Ovary (tissue), 7 donors: ENCODE measurements at regions not wholly inside any gene's neighbourhood (a gene's known extent, or its start where the extent isn't known, plus 50 kb on each side); places are given as distances from the start of the nearest gene placed in this dataset.

Experiments
- DNase-seq, 5 donors: peaks; one replicate each; pipeline ENCODE4 v3.0.0-alpha.2; 2019 to 2020
- H3K27ac ChIP-seq, 2 donors: fragments of 200-600 bp; one replicate each; pipeline versions ENCODE4 v1.5.1 to v1.8.0; 2019 to 2022
- H3K27me3 ChIP-seq: fragments of 200-600 bp; one replicate; pipeline ENCODE4 v1.8.0; 2022
- H3K36me3 ChIP-seq: fragments of 200-600 bp; sonication (generic); one replicate; pipeline ENCODE4 v1.5.1; 2019
- H3K4me1 ChIP-seq: one replicate; pipeline ENCODE4 v1.8.1; 2013; ENCODE audit warnings: mild to moderate bottlenecking, moderate library complexity; ENCODE audit not compliant: insufficient read depth
- H3K4me3 ChIP-seq: fragments of 200-600 bp; sonication (generic); one replicate; pipeline ENCODE4 v1.5.1; 2017
- H3K9me3 ChIP-seq, 2 donors: fragments of 200-600 bp in 1 of 2; sonication (generic) in 1 of 2; one replicate each; pipeline versions ENCODE4 v1.5.1 to v1.8.1; 2013 to 2019; ENCODE audit warnings: mild to moderate bottlenecking in 1 of 2, moderate library complexity in 1 of 2
- CTCF ChIP-seq, 3 donors: fragments of 450-650 bp in 2 of 3; fragments of 200-600 bp in 1 of 3; IDR thresholded peaks; one replicate each; pipeline versions ENCODE4 v1.5.1 to v1.8.0; 2016 to 2022; ENCODE audit warnings: antibody characterized with exemption in 3 of 3, mild to moderate bottlenecking in 1 of 3
- EP300 ChIP-seq: sonication (generic); formaldehyde crosslinking; IDR thresholded peaks from one replicate; pipeline ENCODE4 v1.6.1; 2017; ENCODE audit warnings: antibody characterized with exemption
- POLR2A ChIP-seq: fragments of 450-650 bp; IDR thresholded peaks from one replicate; pipeline ENCODE4 v1.6.1; 2017; ENCODE audit warnings: antibody characterized with exemption, mild to moderate bottlenecking, moderate library complexity
- WGBS, 3 donors: extraction: QIAGEN DNeasy Blood & Tissue Kit in 1 of 3; methylation state at CpG; one replicate each; pipeline versions ENCODE4 v1.1.5 to v1.1.7; 2013 to 2017; 5-methylcytosine and 5-hydroxymethylcytosine counted together
- intact Hi-C, 4 donors: fragments of 100-400 bp; cut with DNase I; formaldehyde crosslinking; loops; one replicate each; pipeline versions ENCODE4 v1.11.0 to v1.15.1; 2022 to 2023
- donor health status: DM: no; HTN: no; CAD: no; lungs with moderate emphysema.
- donor health status: DM: no; HTN: no; CAD: no.
- donor health status: Bipolar disorder and iron deficiency.
- donor health status: DM: no; HTN: no; CAD: no.
- donor health status: DM: yes; HTN: yes; CAD: no.

GRCh38 chr3:82938821-82939328 is 1177.4 kb upstream of the GBE1 start:
- no peak for TF ChIP-seq POLR2A
- TF ChIP-seq CTCF (IDR thresholded peaks at IDR 0.05), result no peak
- TF ChIP-seq EP300, result no peak
- 95 to 96% (median 96%) methylated on average over 19 of the region's 19 CpGs for WGBS, 3 donors
- intact Hi-C loops, result no loop called here
- Histone ChIP-seq H3K36me3 (no peaks in the 10 kb centered on the region), H3K27me3 (no peaks in the 10 kb centered on the region), H3K27ac (no peak overlapping the region), H3K4me3 (no peak overlapping the region), H3K9me3 (no peaks in the 10 kb centered on the region), H3K4me1 (no peaks in the 10 kb centered on the region)
- DNase-seq, result peak in 1 of 5 donors; percentile 6

GRCh38 chr3:82927309-82928253 is 1166.1 kb upstream of the GBE1 start:
- no peak for DNase-seq
- Histone ChIP-seq H3K27ac (no peak overlapping the region), H3K4me3 (no peak overlapping the region), H3K9me3 (no peaks in the 10 kb centered on the region), H3K36me3 (no peaks in the 10 kb centered on the region), H3K4me1 (no peaks in the 10 kb centered on the region), H3K27me3 (no peaks in the 10 kb centered on the region)
- TF ChIP-seq EP300 (no peak), POLR2A (no peak), CTCF (IDR thresholded peaks at IDR 0.05) (no peak)
- intact Hi-C loops, result no loop called here
- WGBS, 3 donors, result 50 to 62% (median 55%) methylated on average over 5 of the region's 5 CpGs

GRCh38 chr3:82891028-82891427 is 1129.6 kb upstream of the GBE1 start:
- Histone ChIP-seq H3K27ac (no peak overlapping the region), H3K4me1 (no peaks in the 10 kb centered on the region), H3K9me3 (no peaks in the 10 kb centered on the region), H3K4me3 (no peak overlapping the region), H3K36me3 (no peaks in the 10 kb centered on the region), H3K27me3 (peaks cover 2% of the 10 kb centered on the region)
- WGBS, 3 donors, result 54 to 80% (median 74%) methylated on average over 3 of the region's 3 CpGs
- DNase-seq, result no peak
- no peak for TF ChIP-seq EP300
- TF ChIP-seq CTCF (IDR thresholded peaks at IDR 0.05), result no peak
- no peak for TF ChIP-seq POLR2A
- intact Hi-C loops, result no loop called here

- no peak overlapping the region for H3K27ac ChIP-seq
- DNase-seq, result no peak
- WGBS, 3 donors, result 79 to 92% (median 82%) methylated on average over 2 of the region's 2 CpGs
- no peak overlapping the region for H3K4me3 ChIP-seq
- H3K9me3 ChIP-seq, result no peaks in the 10 kb centered on the region
- TF ChIP-seq CTCF (IDR thresholded peaks at IDR 0.05), result no peak
- TF ChIP-seq POLR2A, result no peak
- TF ChIP-seq EP300, result no peak
- intact Hi-C loops, result no loop called here
- H3K27me3 ChIP-seq, result no peaks in the 10 kb centered on the region
- no peaks in the 10 kb centered on the region for H3K36me3 ChIP-seq
- no peaks in the 10 kb centered on the region for H3K4me1 ChIP-seq
Observed at GRCh38 chr3:82883072-82883471, 1121.6 kb upstream of the GBE1 start.
